ENCODE measurements at regions not wholly inside any gene's neighbourhood (a gene's known extent, or its start where the extent isn't known, plus 50 kb on each side); places are given as distances from the start of the nearest gene placed in this dataset.

DNA sequence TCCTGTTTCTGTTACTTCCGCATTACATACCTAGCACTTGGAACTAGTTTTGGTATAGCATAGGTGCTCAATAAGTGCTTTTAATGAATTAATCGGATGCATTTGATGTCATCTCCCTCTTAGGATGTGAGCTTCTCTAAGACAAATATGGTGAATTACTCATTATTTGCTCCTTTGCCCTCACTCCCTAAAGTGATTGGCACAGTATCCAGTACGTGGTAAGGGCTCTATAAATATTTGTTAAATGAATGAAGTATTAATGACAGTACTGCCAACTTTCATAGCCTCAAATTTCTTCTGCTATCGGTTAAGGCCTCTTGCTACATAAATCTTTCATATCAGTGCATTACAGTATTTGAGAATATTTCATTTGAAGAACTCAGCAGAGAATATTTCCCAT lies 75.9 kb upstream of the ARID5B start:
- TF ChIP-seq, protein P1, sequence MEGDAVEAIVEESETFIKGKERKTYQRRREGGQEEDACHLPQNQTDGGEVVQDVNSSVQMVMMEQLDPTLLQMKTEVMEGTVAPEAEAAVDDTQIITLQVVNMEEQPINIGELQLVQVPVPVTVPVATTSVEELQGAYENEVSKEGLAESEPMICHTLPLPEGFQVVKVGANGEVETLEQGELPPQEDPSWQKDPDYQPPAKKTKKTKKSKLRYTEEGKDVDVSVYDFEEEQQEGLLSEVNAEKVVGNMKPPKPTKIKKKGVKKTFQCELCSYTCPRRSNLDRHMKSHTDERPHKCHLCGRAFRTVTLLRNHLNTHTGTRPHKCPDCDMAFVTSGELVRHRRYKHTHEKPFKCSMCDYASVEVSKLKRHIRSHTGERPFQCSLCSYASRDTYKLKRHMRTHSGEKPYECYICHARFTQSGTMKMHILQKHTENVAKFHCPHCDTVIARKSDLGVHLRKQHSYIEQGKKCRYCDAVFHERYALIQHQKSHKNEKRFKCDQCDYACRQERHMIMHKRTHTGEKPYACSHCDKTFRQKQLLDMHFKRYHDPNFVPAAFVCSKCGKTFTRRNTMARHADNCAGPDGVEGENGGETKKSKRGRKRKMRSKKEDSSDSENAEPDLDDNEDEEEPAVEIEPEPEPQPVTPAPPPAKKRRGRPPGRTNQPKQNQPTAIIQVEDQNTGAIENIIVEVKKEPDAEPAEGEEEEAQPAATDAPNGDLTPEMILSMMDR (IDR thresholded peaks at IDR 0.05), result no peak
- no peak for TF ChIP-seq EZH2 (IDR thresholded peaks at IDR 0.05; ENCODE audit: borderline replicate concordance, insufficient read depth, low read depth, low read length, poor library complexity, severe bottlenecking)
